HG03103 (cell line): ENCODE measurements at regions not wholly inside any gene's neighbourhood (a gene's known extent, or its start where the extent isn't known, plus 50 kb on each side); places are given as distances from the start of the nearest gene placed in this dataset.

ENCODE experiments used
- ATAC-seq: cut with Tn5 transposase; IDR thresholded peaks from one replicate; pipeline ENCODE4 v1.9.1; 2021; ENCODE audit warnings: low read depth; ENCODE audit not compliant: unreplicated experiment

GRCh38 chr3:127461286-127461910, 129.1 kb downstream of the TPRA1 start:
- no peak for ATAC-seq

GRCh38 chr3:127459891-127460290, 130.6 kb downstream of the TPRA1 start:
- no peak for ATAC-seq

- no peak for ATAC-seq
These were observed 131.6 kb downstream of the TPRA1 start for GRCh38 chr3:127458696-127459604.

GRCh38 chr3:127457546-127458145, 132.9 kb downstream of the TPRA1 start:
- ATAC-seq: no peak

GRCh38 chr3:127457094-127457475, 133.4 kb downstream of the TPRA1 start:
- ATAC-seq: no peak

- ATAC-seq: no peak
These were observed 134.0 kb downstream of the TPRA1 start for GRCh38 chr3:127456471-127457093.

GRCh38 chr3:127455541-127456450, 134.7 kb downstream of the TPRA1 start:
- peak; percentile 91 for ATAC-seq

- ATAC-seq: no peak
These were observed 135.6 kb downstream of the TPRA1 start for GRCh38 chr3:127454968-127455367.

GRCh38 chr3:127454051-127454450, 136.5 kb downstream of the TPRA1 start:
- no peak for ATAC-seq

- no peak for ATAC-seq
These were observed 138.2 kb downstream of the TPRA1 start for GRCh38 chr3:127452321-127452821.

- no peak for ATAC-seq
These were observed 139.2 kb downstream of the TPRA1 start for GRCh38 chr3:127451321-127451720.

- no peak for ATAC-seq
These were observed 140.2 kb downstream of the TPRA1 start for GRCh38 chr3:127450331-127450730.

- no peak for ATAC-seq
These were observed 140.9 kb downstream of the TPRA1 start for GRCh38 chr3:127449486-127450212.

- ATAC-seq: no peak
These were observed 141.9 kb downstream of the TPRA1 start for GRCh38 chr3:127448671-127449070.

- no peak for ATAC-seq
These were observed 142.4 kb downstream of the TPRA1 start for GRCh38 chr3:127448161-127448561.

GRCh38 chr3:127446756-127447155, 143.8 kb downstream of the TPRA1 start:
- ATAC-seq: no peak

- ATAC-seq: no peak
These were observed 144.8 kb downstream of the TPRA1 start for GRCh38 chr3:127445581-127446343.

- ATAC-seq: no peak
These were observed 145.8 kb downstream of the TPRA1 start for GRCh38 chr3:127444761-127445160.
